ENCODE measurements at regions not wholly inside any gene's neighbourhood (a gene's known extent, or its start where the extent isn't known, plus 50 kb on each side); places are given as distances from the start of the nearest gene placed in this dataset.

DNA sequence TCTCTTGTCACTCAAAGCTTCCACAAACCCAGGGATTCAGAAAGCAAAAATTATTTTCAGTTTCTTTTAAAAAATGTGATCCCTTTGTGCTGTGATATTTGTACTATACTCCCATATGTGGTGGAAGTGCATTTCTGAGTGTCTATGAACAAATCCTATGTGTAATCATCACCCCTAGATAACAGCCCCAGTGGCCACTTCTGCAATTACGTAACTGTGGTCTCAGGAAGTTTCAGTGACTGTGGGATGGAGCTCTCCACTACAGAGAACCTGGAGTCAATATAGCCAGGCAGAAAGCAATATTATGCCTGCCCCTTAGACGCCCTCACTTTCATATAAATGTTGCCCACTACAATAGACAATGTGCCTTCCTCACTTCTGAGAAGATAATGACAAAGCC lies 1101.7 kb upstream of the GHITM start:
- FAIRE-seq, result no peak
- no peak for TF ChIP-seq POLR2AphosphoS5 (IDR thresholded peaks at IDR 0.05; ENCODE audit: low read depth, low read length)
- DNase-seq (ENCODE audit: insufficient read length), result no peak

DNA sequence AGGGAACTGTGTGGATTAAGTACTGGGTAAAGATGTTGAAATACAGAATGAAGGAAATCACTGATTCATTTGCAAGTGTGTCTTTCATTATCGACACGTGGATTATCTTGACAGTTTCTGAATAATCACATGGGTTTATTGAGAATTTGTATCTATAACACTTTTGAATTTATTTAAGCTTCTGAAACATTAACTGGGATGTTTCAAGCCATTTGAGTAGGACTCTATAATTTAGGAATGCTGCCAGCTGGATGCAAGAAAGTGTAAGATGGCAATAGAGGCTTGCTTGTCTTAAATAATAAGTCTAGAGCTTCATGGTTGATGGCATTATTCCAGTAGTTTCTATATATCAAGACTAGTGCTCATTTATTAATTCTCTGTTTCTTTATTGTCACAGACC lies 1100.7 kb upstream of the GHITM start:
- DNase-seq (ENCODE audit: insufficient read length) (no peak), FAIRE-seq (no peak)
- no peak for TF ChIP-seq TAF1 (IDR thresholded peaks at IDR 0.05; ENCODE audit: borderline replicate concordance, low read depth, low read length)
- no peak for TF ChIP-seq POLR2AphosphoS5 (IDR thresholded peaks at IDR 0.05; ENCODE audit: low read depth, low read length)
- TF ChIP-seq POLR2A (IDR thresholded peaks at IDR 0.05; ENCODE audit: low read depth, low read length), result no peak

DNA sequence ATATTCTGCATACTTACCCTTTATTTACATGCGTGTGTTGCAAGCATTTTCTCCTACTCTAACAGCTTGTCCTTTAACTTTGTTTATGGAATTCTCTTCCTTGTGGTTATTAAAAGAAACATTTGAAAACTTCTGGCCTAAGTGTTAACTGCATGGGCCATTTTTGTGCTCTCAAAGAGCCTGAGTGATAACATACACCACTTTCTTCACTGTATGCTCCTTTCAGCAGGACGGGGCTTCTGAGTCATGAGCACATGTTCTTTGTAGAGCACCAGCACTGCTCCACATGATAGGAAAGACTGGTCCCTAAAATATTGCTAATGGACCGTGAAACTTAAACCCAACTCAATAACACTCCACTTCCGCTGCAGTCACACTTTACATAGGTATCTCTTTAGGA lies 1093.6 kb upstream of the GHITM start:
- DNase-seq (ENCODE audit: insufficient read length) (no peak), FAIRE-seq (no peak)
- TF ChIP-seq POLR2A (IDR thresholded peaks at IDR 0.05; ENCODE audit: low read depth, low read length) (no peak), POLR2AphosphoS5 (IDR thresholded peaks at IDR 0.05; ENCODE audit: low read depth, low read length) (no peak), TAF1 (IDR thresholded peaks at IDR 0.05; ENCODE audit: borderline replicate concordance, low read depth, low read length) (no peak)

- TF ChIP-seq POLR2A (IDR thresholded peaks at IDR 0.05; ENCODE audit: low read depth, low read length) (no peak), POLR2AphosphoS5 (IDR thresholded peaks at IDR 0.05; ENCODE audit: low read depth, low read length) (no peak), TAF1 (IDR thresholded peaks at IDR 0.05; ENCODE audit: borderline replicate concordance, low read depth, low read length) (no peak)
- no peak for DNase-seq (ENCODE audit: insufficient read length)
- no peak for FAIRE-seq
Measured at GRCh38 chr10:83050815-83051214, 1088.5 kb upstream of the GHITM start.

DNA sequence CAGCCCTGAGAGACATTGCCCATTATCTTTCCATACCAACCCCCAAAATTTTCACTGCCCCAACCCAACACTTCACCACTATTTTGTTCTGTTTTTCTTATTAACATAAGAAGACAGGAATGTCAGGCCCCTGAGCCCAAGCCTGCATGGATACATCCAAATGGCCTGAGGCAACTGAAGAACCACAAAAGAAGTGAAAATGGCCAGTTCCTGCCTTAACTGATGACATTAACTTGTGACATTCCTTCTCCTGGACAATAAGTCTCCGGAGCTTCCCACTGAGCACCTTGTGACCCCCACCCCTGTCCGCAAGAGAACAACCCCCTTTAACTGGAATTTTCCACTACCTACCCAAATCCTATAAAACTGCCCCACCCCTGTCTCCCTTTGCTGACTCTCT lies 1076.4 kb upstream of the GHITM start:
- TF ChIP-seq POLR2A (IDR thresholded peaks at IDR 0.05; ENCODE audit: low read depth, low read length), result no peak
- no peak for TF ChIP-seq TAF1 (IDR thresholded peaks at IDR 0.05; ENCODE audit: borderline replicate concordance, low read depth, low read length)
- no peak for TF ChIP-seq POLR2AphosphoS5 (IDR thresholded peaks at IDR 0.05; ENCODE audit: low read depth, low read length)
- FAIRE-seq (no peak), DNase-seq (ENCODE audit: insufficient read length) (no peak)

DNA sequence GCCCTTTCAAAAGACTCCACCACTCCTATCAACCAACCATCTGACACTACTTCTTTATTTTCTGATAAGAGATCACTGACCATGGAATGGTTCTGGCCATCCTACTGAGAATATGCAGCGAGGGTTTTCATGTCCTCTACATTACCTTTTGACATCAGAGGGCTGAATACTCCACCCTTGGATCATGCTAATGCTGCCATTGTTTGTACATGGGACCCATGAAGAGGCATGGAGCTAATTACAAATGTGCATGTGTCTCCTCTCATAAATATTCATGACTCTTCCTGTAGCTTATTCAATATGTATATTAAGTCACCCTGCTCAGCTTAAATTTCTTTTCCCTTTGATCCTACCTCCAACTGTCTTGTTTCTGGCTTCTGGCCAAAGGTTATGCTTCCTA lies 1065.8 kb upstream of the GHITM start:
- DNase-seq (ENCODE audit: insufficient read length), result no peak
- FAIRE-seq, result no peak
- no peak for TF ChIP-seq POLR2A (IDR thresholded peaks at IDR 0.05; ENCODE audit: low read depth, low read length)
- no peak for TF ChIP-seq TAF1 (IDR thresholded peaks at IDR 0.05; ENCODE audit: borderline replicate concordance, low read depth, low read length)
- TF ChIP-seq POLR2AphosphoS5 (IDR thresholded peaks at IDR 0.05; ENCODE audit: low read depth, low read length), result no peak

GRCh38 chr10:83075016-83075814 lies 1064.1 kb upstream of the GHITM start:
- no peak for DNase-seq (ENCODE audit: insufficient read length)
- TF ChIP-seq TAF1 (IDR thresholded peaks at IDR 0.05; ENCODE audit: borderline replicate concordance, low read depth, low read length) (no peak), POLR2AphosphoS5 (IDR thresholded peaks at IDR 0.05; ENCODE audit: low read depth, low read length) (no peak), POLR2A (IDR thresholded peaks at IDR 0.05; ENCODE audit: low read depth, low read length) (no peak)
- FAIRE-seq, result no peak

- no peak for DNase-seq (ENCODE audit: insufficient read length)
- FAIRE-seq, result no peak
- no peak for TF ChIP-seq POLR2AphosphoS5 (IDR thresholded peaks at IDR 0.05; ENCODE audit: low read depth, low read length)
- TF ChIP-seq TAF1 (IDR thresholded peaks at IDR 0.05; ENCODE audit: borderline replicate concordance, low read depth, low read length), result no peak
- TF ChIP-seq POLR2A (IDR thresholded peaks at IDR 0.05; ENCODE audit: low read depth, low read length), result no peak
Measured at GRCh38 chr10:83075815-83076355, 1063.4 kb upstream of the GHITM start.

GRCh38 chr10:83076443-83076842 lies 1062.9 kb upstream of the GHITM start:
- TF ChIP-seq TAF1 (IDR thresholded peaks at IDR 0.05; ENCODE audit: borderline replicate concordance, low read depth, low read length) (no peak), POLR2AphosphoS5 (IDR thresholded peaks at IDR 0.05; ENCODE audit: low read depth, low read length) (no peak), POLR2A (IDR thresholded peaks at IDR 0.05; ENCODE audit: low read depth, low read length) (no peak)
- DNase-seq (ENCODE audit: insufficient read length) (no peak), FAIRE-seq (no peak)

DNA sequence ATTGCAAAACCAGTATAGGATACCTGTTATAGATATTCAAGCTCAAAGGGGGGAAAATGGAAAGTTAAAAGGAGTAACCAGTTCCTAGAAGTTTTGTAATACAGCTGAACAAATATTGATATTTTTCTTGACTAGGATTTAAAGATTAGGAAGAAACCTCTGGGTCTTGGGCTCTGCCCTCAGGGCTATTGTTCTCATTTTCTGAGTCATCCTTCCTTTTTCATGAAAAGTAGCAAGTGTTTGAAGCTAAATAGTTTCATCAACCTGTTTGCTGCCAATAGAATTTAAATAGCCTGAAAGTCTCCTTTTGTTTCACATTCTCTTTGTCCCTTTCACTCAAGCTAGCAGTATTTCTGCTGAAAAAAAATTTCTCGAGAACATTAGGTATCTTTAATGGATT lies 1061.1 kb upstream of the GHITM start:
- FAIRE-seq (no peak), DNase-seq (ENCODE audit: insufficient read length) (no peak)
- TF ChIP-seq TAF1 (IDR thresholded peaks at IDR 0.05; ENCODE audit: borderline replicate concordance, low read depth, low read length) (no peak), POLR2A (IDR thresholded peaks at IDR 0.05; ENCODE audit: low read depth, low read length) (no peak), POLR2AphosphoS5 (IDR thresholded peaks at IDR 0.05; ENCODE audit: low read depth, low read length) (no peak)

DNA sequence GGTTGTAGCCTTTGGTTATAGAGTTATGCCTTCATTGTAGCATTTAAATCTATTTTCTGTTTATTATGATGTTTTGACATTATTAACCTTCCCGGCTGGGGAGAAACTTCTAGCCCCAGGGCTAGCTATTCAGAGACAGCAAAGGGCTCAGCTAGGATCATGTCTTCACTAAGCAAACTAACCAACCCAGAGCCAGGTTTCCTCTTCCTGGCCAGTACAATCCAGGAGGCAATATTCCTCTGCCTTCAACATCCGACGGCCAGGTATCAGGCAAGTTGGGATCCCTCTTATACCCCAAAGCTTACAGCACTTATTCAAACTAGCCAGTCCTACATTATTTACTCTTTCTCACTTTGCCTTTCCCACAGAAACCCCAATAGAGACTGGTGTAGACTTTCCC lies 1060.7 kb upstream of the GHITM start:
- DNase-seq (ENCODE audit: insufficient read length) (no peak), FAIRE-seq (no peak)
- TF ChIP-seq TAF1 (IDR thresholded peaks at IDR 0.05; ENCODE audit: borderline replicate concordance, low read depth, low read length) (no peak), POLR2AphosphoS5 (IDR thresholded peaks at IDR 0.05; ENCODE audit: low read depth, low read length) (no peak), POLR2A (IDR thresholded peaks at IDR 0.05; ENCODE audit: low read depth, low read length) (no peak)

GRCh38 chr10:83083831-83084230 lies 1055.5 kb upstream of the GHITM start:
- no peak for TF ChIP-seq POLR2A (IDR thresholded peaks at IDR 0.05; ENCODE audit: low read depth, low read length)
- TF ChIP-seq TAF1 (IDR thresholded peaks at IDR 0.05; ENCODE audit: borderline replicate concordance, low read depth, low read length), result no peak
- TF ChIP-seq POLR2AphosphoS5 (IDR thresholded peaks at IDR 0.05; ENCODE audit: low read depth, low read length), result no peak
- DNase-seq (ENCODE audit: insufficient read length), result no peak
- FAIRE-seq, result no peak
